PFSK-1 (cell line): ENCODE measurements at regions not wholly inside any gene's neighbourhood (a gene's known extent, or its start where the extent isn't known, plus 50 kb on each side); places are given as distances from the start of the nearest gene placed in this dataset.

Experiments used
- FOXP2 ChIP-seq: optimal IDR thresholded peaks from 2 replicates; pipeline ENCODE3; 2011; ENCODE audit warnings: borderline replicate concordance, control low read depth, inconsistent platforms; ENCODE audit not compliant: insufficient read depth; ENCODE audit errors: extremely low read length, extremely low read depth
- POLR2AphosphoS5 ChIP-seq: IDR thresholded peaks from 2 replicates; pipeline ENCODE4 v1.6.1; 2012; ENCODE audit warnings: low read depth, mild to moderate bottlenecking, control low read depth, low read length, moderate library complexity
- TAF1 ChIP-seq: IDR thresholded peaks from 2 replicates; pipeline ENCODE4 v1.6.1; 2012; ENCODE audit warnings: low read length, control low read depth, borderline replicate concordance; ENCODE audit not compliant: insufficient read depth
- TF ChIP-seq, protein P1 (sequence below), 2 experiments: IDR thresholded peaks; 2 replicates each; pipeline versions ENCODE4 v1.6.1 to v1.8.0; 2011 to 2012; ENCODE audit warnings: low read depth in 2 of 2, low read length in 2 of 2, control low read depth in 1 of 2, inconsistent platforms in 1 of 2, mild to moderate bottlenecking in 1 of 2, moderate library complexity in 1 of 2; ENCODE audit not compliant: insufficient read depth in 1 of 2

DNA sequence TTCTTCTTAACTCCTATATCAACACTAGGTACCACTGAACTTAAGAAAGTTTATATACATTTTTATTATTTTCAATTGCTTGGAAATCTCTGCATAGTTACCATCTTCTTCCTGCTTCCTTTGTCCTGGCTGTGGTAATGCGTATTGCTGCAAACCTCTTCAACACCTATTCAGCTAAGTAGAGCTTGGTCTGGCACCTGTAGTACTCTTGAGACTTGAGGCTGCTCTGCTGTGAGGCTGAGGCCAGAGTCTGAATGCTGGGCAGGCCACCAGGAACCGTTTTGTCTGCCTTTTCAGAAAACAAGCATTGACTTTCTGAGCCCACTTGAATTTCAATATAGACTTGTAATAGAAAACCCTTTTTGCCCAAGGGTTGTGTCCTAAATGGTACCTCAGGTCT lies 52.0 kb upstream of the RGS2 start:
- TF ChIP-seq TAF1 (no peak), POLR2AphosphoS5 (no peak), FOXP2 (no peak)
- TF ChIP-seq, protein P1, sequence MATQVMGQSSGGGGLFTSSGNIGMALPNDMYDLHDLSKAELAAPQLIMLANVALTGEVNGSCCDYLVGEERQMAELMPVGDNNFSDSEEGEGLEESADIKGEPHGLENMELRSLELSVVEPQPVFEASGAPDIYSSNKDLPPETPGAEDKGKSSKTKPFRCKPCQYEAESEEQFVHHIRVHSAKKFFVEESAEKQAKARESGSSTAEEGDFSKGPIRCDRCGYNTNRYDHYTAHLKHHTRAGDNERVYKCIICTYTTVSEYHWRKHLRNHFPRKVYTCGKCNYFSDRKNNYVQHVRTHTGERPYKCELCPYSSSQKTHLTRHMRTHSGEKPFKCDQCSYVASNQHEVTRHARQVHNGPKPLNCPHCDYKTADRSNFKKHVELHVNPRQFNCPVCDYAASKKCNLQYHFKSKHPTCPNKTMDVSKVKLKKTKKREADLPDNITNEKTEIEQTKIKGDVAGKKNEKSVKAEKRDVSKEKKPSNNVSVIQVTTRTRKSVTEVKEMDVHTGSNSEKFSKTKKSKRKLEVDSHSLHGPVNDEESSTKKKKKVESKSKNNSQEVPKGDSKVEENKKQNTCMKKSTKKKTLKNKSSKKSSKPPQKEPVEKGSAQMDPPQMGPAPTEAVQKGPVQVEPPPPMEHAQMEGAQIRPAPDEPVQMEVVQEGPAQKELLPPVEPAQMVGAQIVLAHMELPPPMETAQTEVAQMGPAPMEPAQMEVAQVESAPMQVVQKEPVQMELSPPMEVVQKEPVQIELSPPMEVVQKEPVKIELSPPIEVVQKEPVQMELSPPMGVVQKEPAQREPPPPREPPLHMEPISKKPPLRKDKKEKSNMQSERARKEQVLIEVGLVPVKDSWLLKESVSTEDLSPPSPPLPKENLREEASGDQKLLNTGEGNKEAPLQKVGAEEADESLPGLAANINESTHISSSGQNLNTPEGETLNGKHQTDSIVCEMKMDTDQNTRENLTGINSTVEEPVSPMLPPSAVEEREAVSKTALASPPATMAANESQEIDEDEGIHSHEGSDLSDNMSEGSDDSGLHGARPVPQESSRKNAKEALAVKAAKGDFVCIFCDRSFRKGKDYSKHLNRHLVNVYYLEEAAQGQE (IDR thresholded peaks at IDR 0.05; ENCODE audit: insufficient read depth in 1 of 2, low read depth in 2 of 2, low read length in 2 of 2), result no peak
